GM19240 (cell line): ENCODE measurements at regions not wholly inside any gene's neighbourhood (a gene's known extent, or its start where the extent isn't known, plus 50 kb on each side); places are given as distances from the start of the nearest gene placed in this dataset.
"Not testable (repeated sequence)": the region's sequence is repeated elsewhere in the genome, so short reads cannot be mapped to it uniquely, and the experiment has no call there.

Experiments used
- DNase-seq: peaks from one replicate; pipeline ENCODE4 v3.0.0; 2011; ENCODE audit warnings: low spot score; ENCODE audit not compliant: insufficient read length

DNA sequence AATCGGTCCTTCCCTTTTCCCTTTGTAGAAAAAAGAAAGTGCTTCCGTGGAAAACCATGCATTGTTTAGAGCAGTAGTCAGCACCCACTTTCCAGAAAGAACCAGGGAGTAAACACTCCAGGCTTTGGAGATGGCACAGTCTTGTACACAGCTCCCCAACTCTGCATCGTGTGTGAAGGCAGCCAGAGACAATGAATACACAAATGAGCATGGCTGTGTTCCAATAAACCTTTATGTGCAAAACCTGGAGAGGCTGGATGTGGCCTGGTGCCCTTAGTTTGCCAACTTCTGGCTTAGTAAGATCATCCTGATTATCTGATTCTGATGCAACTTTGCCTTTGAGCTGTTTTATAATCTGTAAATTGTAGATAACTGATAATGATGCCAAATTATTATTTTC lies 463.4 kb upstream of the TMEM132C start:
- no peak for DNase-seq

GRCh38 chr12:127809275-127809674 lies 457.7 kb upstream of the TMEM132C start:
- no peak for DNase-seq

- DNase-seq: no peak
Measured at GRCh38 chr12:127810041-127810440, 456.9 kb upstream of the TMEM132C start.

- DNase-seq: not testable (repeated sequence)
Measured at GRCh38 chr12:127810459-127810858, 456.5 kb upstream of the TMEM132C start.

GRCh38 chr12:127811988-127812387 lies 455.0 kb upstream of the TMEM132C start:
- no peak for DNase-seq

DNA sequence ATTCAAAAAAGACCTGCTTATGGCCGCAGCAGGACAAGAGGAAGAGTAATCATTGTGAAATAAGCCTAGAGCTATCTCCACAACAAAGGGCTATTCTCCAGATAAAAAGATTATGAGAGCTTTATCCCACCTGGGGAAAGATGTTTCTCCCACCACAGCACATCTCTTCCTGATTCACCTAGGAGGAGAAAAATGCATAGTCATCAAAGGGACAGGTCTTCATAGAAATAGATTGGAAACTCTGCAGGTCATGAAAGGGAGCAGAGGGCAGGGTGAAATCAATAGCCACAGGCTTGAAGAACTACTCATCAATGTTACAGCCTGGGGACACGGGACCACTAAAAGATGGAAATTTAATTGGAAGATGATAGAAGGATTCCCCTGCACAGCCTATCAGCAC lies 453.8 kb upstream of the TMEM132C start:
- no peak for DNase-seq

DNA sequence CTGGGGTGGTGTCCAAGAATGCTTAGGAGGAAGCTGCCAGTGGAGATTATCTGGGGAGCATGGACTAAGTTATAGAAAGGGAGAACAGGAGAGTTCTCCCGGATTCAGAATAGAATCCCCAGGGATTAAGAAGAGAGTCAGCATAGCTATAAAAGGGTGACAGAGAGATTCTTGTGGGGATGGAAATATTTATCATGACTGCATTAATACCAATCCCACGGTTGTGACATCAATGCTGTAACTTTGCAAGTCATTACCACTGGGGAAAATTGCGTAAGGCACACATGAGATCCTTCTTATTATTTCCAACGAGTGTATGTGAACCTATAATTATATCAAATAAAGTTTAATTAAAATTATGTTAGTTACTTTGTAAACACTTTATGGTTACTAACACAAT lies 447.9 kb upstream of the TMEM132C start:
- DNase-seq: no peak

DNA sequence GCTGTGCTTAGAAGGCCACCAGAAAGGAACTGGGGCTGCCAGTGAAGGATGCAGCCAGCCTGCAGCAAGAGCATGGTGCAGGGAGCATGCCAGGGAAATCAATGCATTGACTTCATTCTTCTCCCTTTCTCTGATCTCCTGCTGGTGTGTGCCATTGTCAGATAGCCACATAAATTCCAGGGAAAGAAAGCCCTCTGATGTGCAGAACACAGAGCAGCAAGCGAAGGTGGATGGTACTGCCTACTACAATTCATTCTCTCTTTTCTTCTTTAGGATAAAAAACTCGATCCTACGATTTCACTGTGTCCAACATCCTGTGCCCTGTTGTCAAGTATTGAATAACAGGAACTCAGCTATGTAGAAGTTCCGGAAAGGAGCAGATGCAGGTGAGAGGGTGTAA lies 446.7 kb upstream of the TMEM132C start:
- no peak for DNase-seq

DNA sequence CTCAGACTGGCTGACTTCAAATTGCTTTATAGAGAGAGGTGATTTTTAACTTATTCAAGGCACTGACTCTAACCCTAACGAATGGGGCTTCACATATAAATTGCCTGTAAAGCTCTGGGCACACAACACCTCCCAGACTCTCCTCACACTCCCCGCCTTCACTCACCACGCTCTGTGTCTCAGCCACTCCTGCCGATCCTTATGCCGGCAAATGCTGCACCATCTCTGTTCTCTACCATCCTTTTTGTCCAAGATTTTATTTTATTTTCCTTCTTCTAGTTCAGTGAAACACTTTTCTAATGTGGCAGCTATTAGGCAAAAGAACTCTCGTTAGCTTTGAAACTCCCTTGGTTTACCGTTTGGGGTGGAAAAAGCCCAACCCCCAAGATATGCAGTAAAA lies 446.1 kb upstream of the TMEM132C start:
- no peak for DNase-seq

GRCh38 chr12:127822809-127823411 lies 444.1 kb upstream of the TMEM132C start:
- no peak for DNase-seq

- DNase-seq: no peak
Measured at GRCh38 chr12:127823801-127824200, 443.2 kb upstream of the TMEM132C start.

DNA sequence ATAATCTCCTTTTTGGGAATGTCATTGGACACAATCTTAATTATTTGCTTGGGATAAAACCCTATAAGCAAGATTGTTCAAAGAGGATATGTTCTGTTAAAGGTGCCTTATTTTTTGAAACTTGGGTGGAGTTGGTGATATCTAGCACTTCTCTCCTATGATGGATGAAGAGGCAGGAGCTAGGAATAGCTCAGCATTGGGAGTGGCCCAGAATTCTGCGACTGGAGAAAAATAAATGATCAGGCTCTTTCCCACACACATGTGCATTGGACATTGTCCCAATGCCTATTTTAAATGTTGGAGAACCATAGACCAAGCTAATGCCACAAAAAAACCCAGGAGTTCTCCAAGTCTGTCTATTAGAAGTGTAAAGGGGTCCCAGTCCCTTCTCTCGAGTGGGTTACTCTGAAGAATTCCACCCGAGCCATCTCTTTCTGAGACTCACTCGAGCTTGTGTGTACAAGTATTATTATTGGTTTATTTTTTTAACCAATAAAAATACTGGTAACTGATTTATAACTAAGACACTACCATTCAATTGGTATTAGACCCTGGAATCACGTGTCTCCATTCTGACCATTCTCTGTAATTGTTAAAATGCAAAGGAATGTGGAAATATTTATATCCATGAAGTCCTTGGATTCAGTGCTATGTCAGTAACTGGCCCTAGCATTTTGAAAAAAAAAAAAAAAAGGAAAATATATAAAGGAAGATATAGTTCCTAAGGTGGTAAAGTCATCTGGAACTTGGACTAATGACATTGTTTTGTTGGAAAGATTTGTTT lies 437.5 kb upstream of the TMEM132C start:
- DNase-seq: no peak

DNA sequence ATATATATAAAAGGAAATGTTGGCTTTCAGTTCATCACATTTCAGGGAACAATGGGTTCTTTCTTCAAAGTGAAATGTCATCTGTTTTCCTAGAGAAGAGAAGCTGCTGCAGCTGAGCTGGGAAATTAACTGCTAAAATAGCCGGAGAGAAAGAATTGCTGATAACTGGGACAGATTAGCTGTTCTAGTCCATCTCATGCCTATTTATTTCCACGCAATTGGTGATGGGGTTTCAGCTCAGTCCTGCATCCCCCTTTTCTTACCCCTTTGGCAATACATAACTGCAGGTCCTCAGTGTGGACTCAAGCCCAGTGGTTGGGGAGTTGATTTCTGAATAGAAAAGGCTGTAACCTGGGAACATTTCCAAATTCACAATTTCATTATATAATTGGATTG lies 436.9 kb upstream of the TMEM132C start:
- DNase-seq: no peak

DNA sequence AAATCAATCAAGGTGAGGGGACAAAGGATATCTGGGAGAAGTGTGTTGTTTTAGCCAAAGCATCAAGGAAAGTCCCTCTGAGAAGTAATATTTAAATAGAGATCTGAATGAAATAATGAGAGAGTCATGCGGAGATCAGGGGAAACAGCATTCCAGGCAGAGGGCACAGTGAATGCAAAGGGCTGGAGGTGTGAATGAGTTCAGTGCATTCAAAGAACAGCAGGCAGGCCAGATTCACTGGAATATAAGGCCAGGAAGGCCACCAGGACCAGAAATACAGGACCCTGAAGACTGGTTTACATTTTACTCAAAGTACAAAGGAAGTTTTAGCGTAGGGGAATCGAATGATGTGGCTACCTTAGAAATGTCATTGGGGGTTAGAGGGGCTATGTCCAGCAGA lies 436.2 kb upstream of the TMEM132C start:
- no peak for DNase-seq

- DNase-seq: no peak
Measured at GRCh38 chr12:127832172-127832571, 434.8 kb upstream of the TMEM132C start.

DNA sequence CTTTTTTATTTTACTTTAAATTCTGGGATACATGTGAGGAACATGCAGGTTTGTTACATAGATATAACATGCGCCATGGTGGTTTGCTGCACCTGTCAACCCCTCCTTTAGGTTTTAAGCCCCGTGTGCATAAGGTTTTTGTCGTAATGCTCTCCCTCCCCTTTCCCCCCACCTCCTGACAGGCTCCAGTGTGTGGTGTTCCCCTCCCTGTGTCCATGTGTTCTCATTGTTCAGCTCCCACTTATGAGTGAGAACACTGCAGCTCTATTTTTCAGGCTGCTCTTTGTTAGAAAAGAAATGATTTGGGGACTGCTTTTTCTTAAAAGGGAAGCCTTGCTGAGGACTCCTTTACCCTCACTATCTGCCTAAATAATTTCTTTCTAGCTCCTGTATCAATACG lies 430.2 kb upstream of the TMEM132C start:
- not testable (repeated sequence) for DNase-seq

- no peak for DNase-seq
Measured at GRCh38 chr12:127857661-127858060, 409.3 kb upstream of the TMEM132C start.

DNA sequence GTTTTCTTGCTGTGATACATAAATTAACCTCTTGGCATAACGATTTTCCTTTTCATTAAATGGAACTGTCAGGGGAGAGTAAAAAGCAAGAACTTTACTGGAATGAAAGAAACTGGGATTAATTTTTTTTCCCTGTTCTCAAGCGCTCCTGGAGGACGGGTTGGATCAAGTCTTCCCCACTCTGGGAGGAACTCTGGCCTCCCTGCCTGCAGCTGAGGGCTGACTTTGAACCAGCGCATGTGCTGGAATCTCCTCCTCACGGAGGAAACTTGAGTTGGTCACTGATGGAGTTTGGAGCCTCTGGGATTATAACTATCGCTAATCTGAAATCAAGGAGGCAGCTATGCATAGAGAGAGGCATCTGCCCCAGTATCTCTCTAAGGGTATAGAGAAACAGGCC lies 406.4 kb upstream of the TMEM132C start:
- DNase-seq: no peak

DNA sequence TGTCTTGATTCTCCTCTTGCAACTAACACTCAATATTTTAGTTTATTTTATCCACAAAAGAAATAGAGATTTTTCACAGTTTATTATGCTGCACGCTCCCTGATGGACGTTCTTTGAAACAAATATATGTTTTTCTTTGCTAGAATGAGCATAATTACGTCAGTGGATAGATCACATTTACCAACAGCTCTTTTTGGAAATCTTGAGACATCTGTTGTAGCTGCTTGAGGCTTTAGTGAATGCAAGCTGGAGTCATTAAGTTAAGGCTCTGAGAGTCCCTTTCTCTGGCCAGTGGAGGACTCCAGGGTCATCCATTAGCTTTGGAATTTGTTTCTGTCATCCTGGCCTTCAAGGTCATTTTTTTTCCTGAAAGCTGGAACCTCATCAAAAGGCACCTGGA lies 405.6 kb upstream of the TMEM132C start:
- DNase-seq: no peak

GRCh38 chr12:127873306-127873705 lies 393.7 kb upstream of the TMEM132C start:
- DNase-seq: no peak

- no peak for DNase-seq
Measured at GRCh38 chr12:127881371-127882140, 385.4 kb upstream of the TMEM132C start.

DNA sequence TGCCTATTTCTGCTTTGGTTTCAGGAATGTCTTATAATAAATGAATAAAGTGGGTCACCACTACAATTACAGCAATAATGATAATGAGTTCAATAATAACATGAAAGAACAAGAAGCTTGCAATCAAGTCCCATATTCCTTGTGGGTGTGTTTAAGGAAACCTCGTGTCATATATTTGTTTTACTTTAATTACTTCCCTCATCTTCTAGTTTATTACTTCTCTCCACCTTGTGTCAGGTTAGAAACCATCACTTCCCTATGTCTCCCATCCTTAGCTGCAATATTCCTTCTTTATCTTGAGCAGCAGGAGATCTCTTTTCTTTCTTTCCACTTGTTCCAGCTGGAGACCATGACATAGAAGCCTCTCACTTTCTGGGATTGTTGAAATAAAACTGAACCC lies 384.0 kb upstream of the TMEM132C start:
- no peak for DNase-seq
